NCI-H2029 (cell line): ENCODE measurements at regions not wholly inside any gene's neighbourhood (a gene's known extent, or its start where the extent isn't known, plus 50 kb on each side); places are given as distances from the start of the nearest gene placed in this dataset.
"Not testable (repeated sequence)": the region's sequence is repeated elsewhere in the genome, so short reads cannot be mapped to it uniquely, and the experiment has no call there.

Experiments
- DNase-seq: peaks from one replicate; lab custom pipeline; 2025; lab: John Stamatoyannopoulos, UW

DNA sequence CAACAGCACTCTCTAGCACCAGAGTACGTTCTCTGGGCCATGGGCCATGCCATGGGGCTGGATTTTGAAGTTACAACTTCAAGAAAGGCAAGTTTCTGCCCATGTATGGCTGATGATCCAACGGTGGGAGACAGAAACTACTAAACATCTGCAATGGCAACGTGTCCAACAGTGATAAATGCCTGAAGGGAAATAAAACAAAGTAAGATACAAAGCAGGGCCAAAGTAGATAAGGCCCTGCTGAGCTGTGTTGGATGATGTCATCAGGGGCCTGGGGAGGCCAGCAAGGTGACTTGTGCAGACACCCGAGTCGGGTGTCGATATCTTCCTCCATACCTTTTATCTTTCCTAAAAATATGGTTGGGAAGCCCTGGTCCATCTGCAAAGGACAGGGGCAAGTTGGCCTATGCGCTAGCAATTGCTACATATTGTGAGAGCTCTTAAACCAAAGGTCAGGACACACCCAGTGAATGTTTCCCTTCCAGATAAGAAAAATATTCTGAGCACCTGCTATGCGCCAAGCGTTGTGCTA is 487.2 kb downstream of the MN1 start:
- DNase-seq, result no peak

DNA sequence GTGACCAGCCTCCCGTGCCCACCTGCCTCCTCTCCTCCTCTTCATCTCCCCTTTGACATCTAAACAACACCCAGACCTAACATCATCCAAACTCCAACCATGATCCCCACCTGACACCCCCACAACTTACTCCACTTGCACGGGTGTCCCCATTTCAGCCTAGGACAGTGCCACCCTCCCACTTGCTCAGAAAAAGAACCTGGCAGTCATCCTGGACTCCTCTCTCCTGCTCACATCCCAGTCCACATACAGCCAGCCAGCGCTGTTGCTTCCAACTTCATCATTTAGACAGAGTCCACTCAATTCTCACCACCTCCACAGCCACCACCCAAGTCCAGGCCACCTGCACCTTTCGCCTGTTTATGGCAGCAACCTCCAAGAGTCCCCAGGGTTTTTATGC is 485.7 kb downstream of the MN1 start:
- no peak for DNase-seq

DNA sequence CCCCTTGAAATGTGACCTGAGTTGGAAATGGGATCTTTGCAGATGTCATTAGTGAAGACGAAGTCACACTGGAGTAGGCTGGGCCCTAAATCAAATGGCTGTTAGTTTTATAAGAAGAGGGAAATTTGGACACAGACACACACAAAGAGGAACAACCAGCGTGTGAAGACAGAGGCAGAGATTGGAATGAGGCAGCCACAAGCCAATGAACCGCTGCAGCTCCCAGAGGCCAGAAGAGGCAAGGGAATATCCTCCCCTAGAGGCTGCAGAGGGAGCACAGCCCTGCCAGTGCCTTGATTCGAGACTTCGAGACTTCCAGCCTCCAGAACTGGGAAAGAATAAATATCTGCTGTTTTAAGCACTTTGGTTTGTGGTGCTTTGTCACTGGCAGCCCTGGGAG is 484.5 kb downstream of the MN1 start:
- DNase-seq, result no peak

DNA sequence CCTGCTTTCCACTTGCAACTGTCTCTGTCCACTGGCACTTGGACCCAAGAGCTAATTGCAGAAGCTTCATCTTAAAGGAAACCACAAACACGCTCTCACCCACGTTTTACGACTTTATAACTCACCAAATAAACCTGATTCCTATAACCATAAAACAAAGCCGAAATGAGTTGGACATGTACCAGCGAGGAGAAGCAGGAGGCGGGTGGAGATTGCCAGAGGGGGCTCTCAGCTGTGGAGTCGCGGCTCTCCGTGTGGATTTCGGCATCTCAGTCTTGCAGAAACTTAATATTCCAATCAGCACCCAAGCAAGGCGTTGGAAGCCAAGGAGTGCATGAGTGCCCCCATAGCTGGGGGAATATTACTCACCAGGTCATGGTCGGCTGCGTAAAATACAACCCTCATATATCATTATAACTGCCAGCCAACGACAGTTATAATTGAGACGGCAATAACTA is 483.6 kb downstream of the MN1 start:
- no peak for DNase-seq

DNA sequence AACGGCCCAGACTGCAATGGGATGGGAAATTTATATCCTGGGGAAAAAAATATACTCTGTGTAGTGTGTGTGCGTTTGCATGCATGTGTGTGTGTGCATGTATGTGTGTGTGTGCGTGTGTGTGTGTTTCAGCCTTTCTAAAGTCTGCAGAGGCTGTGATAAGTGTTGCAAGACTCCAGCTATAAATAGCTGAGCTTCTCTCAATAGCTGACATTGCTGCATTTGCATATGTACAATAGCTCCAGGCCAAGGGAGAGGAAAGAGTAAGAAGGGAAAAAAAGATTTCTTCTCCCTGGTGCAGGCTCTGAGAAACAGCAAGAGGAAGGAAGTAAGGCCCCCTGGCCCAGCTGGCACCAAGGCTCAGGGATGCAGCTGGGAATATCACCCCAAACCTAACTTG is 483.0 kb downstream of the MN1 start:
- no peak for DNase-seq

DNA sequence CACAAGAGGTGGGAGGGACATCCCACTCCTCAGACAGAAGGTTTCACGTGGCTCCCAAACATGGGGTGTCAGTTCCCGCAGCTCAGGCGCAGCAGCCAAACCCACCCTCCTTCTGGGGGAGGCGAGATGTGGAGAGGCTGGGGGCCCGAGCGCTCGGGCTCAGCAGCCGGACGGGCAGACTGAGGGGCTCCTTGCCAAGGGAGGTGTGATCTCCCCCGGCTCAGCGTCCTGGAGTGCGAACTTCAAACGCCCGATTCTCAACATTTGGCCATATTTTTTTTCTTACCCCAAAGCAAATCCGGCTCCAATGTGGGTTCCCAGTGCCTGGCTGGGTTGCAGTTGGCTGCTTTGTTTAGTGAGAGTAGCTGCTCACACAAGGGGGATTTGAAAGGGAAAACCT is 477.9 kb downstream of the MN1 start:
- DNase-seq, result no peak

DNA sequence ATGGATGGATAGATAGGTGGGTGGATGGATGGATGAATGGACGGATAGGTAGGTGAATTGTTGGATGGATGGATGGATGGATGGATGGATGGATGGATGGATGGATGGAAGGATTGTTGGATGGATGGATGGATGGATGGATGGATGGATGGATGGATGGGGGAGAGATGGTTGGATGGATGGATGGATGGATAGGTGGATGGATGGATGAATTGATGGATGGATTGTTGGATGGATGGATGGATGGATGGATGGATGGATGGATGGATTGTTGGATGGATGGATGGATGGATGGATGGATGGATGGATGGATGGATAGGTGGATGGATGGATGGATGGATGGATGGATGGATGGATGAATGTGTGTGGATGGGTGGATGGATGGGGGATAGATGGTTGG is 476.6 kb downstream of the MN1 start:
- not testable (repeated sequence) for DNase-seq

DNA sequence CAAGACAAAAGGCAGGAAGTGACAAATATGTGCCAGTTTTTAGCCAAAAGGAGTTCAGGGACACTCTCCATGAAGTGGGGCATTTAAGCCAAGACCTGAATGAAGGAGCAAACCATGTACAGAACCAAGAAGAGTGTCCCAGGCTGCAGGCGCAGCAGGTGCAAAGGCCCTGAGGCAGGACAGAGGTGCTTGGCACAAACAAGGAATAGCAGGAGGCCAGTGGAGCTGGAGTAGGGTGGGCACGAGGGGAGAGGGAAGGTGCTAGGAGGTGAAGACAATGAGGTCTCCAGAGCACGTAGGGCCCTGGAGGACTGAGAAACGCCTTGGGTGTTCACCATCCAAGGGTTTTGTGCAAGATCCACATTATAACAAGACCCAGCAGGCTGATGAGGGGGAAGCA is 474.1 kb downstream of the MN1 start:
- no peak for DNase-seq

DNA sequence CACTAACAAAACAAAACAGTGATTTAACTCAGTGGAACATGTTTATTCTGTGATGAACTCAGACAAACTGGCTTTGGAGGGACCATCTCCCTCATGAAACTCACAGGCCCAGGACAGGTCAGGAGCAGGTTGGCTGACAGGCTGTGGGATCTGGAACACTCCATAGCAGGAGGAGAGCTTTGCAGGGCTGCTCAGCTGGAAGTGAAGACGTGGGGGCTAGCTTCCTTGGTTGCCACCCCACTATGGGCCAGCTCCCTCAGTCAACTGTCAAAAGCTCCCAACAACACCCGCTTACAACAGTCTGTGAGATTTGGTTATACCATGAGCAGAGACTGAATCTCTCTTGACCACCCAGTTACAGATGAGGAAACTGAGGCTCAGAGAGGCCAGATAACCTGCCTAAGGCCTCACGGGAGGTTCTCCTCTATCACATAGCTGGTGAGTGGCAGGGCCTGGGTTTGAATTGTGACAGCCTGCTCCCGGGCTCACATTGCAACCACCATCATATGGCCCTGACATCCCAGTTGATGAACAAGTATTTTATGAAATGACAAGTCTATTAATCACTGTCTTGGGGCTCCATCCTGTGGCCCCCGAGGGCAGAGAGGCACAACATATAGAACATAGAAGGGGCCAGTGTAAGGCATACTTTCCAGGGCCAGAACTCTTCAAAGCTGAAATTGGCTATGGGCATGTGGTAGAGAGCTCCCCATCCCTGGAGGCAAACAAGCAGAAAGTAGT is 473.4 kb downstream of the MN1 start:
- no peak for DNase-seq

DNA sequence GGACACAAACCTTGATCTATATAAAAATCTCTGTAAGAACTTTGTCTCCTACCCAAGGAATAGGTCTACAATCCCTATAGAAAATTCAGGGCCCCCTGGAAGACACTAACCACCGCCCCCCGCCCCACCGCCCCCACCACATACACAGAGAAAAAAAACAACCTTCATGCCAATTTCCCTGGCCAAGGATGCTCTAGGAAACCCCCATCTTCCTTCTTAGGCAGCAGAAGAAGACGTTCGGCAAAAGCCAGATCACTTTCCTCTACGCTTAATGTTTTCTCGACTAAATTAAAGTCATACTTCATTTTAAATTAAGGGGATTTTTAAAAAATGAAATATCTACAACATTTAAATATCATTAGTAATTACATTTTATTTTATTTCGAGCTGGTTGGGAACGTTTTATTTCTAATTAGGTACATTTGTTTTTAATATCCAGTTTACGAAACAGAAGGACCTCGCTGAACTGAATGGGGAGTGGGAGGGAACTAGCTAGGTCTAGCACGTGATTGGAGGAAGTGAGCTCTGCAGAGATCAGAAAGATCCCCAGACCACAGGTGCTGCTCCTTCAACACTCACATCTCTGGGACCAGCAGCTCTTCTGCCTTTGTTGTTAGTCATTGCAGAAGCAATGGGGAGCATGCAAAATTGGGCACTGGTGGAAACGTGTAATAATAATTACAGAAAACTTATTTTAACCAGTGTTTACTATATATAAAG is 472.3 kb downstream of the MN1 start:
- no peak for DNase-seq

DNA sequence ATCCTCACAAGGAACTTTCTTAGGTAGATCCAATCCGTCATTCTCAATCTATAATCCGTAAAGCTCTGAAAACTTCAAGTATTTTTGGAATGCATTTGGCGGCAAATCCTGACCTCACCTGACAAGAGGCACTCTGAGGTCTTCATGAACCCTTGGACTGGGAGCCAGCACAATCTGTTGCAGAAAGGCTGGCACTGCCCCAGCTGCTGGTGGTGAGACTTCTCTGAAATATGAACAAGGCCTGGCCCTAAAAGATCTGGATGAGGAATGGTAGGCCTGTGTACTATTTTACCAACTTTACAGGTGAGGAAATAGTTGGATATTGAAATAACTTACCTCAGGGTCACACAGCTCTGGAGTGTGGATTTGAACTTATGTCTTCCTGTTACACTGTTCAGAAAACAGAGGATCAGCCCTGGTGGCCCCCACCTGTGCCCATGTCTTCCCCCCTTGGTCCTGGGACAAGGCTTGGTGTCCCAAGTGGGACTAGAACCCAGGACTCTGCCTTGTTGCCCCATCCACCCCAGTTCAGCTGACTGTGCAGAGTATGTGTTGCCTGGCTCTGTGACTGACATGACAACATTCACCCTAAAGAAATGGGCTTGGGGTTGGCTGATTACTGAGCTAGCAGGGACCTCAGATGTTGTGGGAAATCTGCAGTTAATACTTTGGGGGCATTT is 471.4 kb downstream of the MN1 start:
- no peak for DNase-seq

DNA sequence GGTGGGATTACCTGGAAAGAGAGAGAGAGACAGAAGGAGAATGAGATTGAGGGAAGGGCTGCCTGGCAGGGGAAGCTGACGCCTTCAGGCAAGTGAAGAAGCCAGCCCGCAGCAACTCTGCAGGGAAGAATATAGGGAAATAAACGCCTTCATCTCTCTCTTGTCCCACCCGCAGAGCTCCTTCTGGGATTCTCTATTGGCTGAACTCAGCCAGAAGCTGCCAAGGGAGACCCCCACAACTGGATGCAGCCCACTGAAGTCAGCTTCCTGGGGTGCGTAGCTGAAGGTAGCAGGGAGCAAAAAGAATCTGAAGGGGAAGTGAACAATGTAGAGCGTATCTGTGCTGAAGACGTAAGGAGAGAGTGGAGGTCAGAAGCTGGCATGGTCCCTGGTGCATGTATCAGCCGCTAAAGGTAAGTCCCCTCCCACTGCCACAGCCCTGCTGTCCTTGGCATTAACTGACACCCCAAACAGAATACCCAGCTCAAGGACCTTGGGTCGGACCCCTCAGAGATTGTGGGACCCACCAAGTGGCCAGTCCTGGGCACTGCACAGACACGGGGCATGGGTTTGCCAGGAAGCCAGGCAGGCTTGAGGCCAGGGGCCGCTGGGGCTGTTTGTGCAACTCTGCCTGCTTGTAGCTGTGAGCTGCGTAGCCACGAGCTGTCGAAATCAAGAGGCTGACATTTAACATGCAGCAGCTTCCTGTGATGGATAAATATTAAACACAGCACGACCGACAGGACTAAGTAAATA is 469.9 kb downstream of the MN1 start:
- DNase-seq, result peak; percentile 10

DNA sequence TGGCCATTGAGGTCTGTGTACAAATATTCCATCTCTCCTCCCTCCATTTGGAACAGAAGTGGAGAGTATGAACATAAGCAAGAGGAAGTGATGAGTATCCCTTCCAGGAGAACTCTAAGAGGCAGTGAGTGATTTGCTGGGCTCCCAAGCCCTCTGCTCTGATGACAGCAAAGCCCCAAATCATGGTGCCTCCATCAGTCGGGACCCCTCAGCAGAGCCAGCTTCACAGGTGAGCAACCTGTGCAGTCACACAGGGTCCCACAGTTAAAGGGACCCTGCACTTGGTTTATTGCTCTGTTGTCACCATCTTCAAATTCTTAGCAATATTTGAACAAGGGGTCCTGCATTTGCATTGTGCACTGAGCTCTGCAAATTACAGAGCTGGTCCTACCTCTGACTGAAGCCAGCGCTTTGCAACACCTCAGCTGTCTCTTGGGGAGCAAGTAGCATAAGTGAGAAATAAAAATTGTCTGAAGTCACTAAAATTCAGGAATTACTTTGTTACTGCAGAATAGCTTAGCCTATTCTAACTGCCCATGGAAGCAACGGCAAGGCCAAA is 466.4 kb downstream of the MN1 start:
- no peak for DNase-seq

DNA sequence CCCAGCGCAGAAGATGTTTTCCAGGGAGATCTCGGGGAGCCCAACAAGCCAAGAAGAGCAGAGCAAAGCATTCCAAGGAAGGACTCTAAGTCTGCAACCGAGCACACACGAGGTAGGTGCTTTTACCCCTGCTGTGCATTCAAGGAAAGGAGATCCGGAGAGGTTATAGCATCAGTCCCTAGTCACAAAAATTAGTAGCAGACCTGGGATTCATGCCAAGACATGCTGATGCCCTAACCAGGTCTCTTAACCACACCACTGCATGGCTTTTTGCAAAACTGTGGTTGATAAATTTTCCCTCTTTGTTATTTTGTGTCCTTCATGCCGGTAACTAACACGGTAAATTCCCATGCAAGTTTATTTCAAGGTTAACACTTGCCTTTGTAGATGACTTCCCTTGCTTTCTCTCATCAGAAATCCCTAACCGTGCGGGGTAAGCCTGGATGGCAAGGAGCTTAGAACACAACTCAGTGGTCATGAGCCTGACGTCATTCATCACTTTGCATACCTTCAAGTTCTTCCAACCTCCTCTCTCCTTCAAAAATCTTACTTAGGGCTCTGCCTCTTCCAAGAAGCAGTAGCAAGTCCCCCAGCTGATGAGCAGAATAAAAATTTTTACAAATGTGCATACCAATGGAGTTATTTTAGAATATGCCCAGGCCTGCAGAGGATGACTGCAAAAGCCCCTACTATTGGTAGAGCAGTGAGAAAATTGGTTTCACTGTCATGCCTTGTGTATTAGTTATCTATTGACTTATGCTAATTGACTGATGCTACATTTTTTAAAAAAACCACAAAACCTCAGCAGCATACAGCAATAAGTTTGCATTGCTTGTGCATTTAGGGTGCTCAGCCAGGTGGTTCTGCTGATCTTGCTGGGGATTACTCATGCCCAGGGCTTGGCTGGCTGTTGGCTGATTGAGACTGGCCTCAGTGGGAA is 465.1 kb downstream of the MN1 start:
- no peak for DNase-seq

DNA sequence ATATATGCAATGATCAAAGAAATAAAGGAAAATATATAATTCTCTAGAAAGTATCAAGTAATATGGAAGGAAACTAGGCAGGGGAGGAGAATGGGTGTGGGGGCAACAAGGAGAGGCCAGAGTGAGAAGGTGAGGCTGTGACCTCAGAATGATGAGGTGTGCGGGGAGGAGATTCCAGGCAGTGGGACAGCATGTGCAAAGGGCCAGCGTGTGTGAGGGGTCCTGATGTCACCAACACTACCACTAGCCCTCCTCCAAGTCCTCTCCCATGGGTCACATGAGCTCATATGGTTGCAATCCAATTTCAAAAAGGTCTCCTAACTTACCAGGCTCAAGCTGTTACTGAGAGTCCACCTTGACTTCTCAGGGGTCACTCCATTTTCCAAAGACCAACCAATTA is 463.9 kb downstream of the MN1 start:
- DNase-seq, result no peak

DNA sequence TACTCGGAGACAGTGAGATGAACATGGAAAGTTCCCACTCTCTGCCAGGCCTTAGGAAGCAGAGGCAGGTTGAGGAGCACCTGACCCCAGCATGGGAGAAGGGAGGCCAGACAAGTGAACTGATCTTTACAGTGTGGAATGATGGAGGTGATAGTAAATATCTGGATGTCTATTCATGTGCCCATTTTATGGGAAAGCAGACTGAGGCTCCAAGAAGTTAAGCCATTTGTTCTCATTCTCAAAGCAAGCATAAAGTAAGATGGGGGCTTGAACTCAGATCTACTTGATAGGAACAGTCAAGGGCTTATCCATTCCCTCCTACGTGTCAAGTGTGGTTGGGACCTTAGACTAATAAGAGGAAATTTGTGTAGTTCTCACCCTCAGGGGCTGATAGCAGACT is 461.5 kb downstream of the MN1 start:
- DNase-seq, result no peak

DNA sequence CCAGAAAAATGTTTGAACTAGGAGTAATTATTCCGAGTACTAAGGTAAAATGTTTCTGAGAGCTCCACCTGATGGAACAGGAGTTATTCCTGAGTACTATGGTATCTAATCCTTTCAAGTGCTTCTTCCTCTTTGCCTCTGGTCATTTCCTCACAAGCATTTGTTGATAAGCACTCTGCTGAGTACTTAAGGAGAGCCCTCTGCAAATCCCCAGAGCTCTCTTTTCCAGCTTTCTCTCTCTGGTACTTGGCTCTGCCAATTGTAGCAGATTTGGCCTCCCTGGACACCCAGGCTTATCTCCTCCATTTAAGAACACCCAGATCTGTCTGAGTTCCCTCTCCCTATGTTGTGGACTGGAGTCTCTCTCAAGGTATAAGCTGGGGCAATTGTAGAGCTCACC is 457.0 kb downstream of the MN1 start:
- peak; percentile 51 for DNase-seq

DNA sequence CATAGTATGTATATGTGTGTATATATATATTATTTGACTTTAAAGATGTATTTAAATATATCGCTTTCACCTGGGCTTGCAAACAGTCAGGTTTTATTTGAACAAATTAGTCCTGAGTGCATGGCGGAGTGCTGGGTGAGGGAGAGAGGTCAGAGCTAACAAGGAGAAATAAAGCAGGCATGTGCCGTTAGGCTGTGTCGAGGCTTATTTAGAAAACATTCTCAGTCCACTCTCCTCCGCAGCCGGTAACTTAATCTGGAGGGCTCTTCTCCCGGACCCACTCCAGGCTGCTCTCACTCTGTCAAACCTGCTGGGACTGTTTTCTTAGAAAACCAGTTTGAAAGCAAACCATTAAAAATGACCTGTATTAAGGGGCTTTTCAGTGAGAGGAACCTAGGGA is 455.9 kb downstream of the MN1 start:
- DNase-seq, result peak; percentile 18

DNA sequence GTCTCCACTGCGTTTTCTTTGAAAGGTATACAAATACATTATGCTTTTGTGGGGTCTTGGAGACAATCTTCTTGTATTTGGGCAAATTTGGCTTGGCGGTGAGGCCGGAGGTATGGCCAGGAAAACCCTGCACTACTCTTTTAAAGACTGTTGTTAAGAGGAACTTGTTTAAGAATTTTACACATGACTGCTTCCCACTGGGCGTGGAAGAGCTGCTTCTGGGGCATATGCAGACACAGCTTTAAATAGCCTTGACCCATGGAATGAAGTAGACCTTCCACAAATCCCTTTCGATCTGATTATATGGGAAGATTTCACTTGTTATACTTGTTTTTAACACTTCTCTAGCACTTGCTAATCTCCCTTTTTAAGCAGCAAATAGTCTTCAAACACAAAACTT is 453.6 kb downstream of the MN1 start:
- no peak for DNase-seq

DNA sequence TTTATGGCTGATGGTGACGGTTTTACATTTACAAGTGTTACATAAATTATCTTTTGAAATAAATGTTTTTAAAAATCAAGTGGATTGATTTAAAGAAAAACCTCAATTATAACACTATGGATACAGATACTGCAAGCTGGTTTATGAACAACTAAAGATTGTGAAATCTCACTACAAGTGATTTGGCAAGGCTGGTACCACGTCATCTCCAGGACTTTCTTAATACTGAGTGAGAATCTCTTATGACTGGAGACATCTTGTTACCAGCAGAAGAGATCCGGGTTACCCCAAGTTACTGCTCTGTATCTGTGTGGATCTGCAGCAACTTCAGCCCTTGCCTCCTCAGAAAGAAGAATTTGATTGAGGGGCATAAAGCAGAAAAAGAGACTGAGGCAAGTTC is 452.9 kb downstream of the MN1 start:
- no peak for DNase-seq

DNA sequence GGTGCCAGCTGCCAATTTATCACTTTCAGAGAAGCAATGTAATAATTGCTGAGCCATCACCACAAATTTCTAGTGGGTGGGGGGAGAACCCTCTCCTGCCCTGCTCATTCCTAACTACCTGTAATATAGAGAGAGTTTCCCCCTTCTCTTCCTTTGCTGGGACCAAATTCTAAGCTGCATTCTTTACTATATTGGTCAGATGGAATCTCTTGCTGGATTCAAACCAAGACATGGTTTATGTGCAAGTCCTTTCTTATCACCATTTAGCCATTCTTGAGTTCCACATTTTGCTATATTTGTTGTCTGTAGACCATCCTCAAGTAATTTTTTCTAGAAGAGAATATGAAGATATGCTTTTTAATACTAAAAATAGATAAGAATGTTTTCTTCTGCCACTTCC is 452.1 kb downstream of the MN1 start:
- no peak for DNase-seq
